ENCODE measurements at regions not wholly inside any gene's neighbourhood (a gene's known extent, or its start where the extent isn't known, plus 50 kb on each side); places are given as distances from the start of the nearest gene placed in this dataset.

GRCh38 chr3:72152551-72153476 lies 367.9 kb upstream of the PROK2 start:
- TF ChIP-seq POLR2AphosphoS5 (IDR thresholded peaks at IDR 0.05) (peak in 1 of 2 donors; percentile 62), POLR2A (IDR thresholded peaks at IDR 0.05; ENCODE audit: low read depth) (no peak)

Data from esophagus muscularis mucosa (tissue), 2 donors.